Spleen (tissue), 7 donors: ENCODE measurements at regions not wholly inside any gene's neighbourhood (a gene's known extent, or its start where the extent isn't known, plus 50 kb on each side); places are given as distances from the start of the nearest gene placed in this dataset.

ENCODE experiments used
- POLR2A ChIP-seq, 3 donors: fragments of 450-650 bp; IDR thresholded peaks; one replicate each; pipeline ENCODE4 v1.5.1; 2017; ENCODE audit warnings: antibody characterized with exemption in 3 of 3, mild to moderate bottlenecking in 1 of 3
- POLR2AphosphoS5 ChIP-seq, 3 donors: sonication (generic); formaldehyde crosslinking; IDR thresholded peaks; one replicate each; pipeline ENCODE4 v1.5.1; 2017; ENCODE audit warnings: antibody characterized with exemption in 3 of 3
- TF ChIP-seq, protein P1 (sequence below), 11 experiments: fragments of 200-600 bp in 7 of 11; fragments of 450-650 bp in 4 of 11; sonication (generic) in 4 of 11; IDR thresholded peaks in 8 of 11; conservative IDR thresholded peaks in 3 of 11; 1 replicate in 7 of 11; 2 replicates in 4 of 11; pipeline versions ENCODE4 v1.4.0 to v1.8.0; 2016 to 2021; ENCODE audit warnings: antibody characterized with exemption in 11 of 11, inconsistent platforms in 4 of 11, mild to moderate bottlenecking in 1 of 11
- donor health status: DM: no; HTN: no; CAD: no; lungs with moderate emphysema.
- donor health status: DM: no; HTN: no; CAD: no.
- donor health status: DM: no; HTN: no; CAD: no.

DNA sequence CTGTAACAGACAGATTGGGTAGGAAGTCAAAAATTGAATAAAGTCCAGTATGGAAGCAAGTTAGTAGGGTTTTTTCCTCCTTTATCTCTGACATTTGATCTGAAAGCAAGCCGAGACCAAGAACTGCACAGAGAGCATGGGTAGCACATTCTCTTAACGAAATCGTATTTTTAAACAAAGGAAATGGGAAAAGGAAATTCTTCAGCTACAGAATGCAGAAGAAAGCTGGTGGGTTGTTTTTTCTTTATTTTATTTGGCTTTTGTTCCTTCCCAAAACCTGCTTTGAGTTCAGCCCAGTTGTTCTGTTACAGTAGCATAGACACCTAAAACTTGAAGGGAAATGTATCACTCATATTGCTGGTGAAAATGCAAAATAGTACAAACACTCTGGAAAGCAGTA is 397.0 kb downstream of the GBE1 start:
- TF ChIP-seq, protein P1, sequence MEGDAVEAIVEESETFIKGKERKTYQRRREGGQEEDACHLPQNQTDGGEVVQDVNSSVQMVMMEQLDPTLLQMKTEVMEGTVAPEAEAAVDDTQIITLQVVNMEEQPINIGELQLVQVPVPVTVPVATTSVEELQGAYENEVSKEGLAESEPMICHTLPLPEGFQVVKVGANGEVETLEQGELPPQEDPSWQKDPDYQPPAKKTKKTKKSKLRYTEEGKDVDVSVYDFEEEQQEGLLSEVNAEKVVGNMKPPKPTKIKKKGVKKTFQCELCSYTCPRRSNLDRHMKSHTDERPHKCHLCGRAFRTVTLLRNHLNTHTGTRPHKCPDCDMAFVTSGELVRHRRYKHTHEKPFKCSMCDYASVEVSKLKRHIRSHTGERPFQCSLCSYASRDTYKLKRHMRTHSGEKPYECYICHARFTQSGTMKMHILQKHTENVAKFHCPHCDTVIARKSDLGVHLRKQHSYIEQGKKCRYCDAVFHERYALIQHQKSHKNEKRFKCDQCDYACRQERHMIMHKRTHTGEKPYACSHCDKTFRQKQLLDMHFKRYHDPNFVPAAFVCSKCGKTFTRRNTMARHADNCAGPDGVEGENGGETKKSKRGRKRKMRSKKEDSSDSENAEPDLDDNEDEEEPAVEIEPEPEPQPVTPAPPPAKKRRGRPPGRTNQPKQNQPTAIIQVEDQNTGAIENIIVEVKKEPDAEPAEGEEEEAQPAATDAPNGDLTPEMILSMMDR (IDR thresholded peaks at IDR 0.05 in 8 of 11, conservative IDR thresholded peaks at IDR 0.05 in 3 of 11), result no peak
- no peak for TF ChIP-seq POLR2A (IDR thresholded peaks at IDR 0.05)
- no peak for TF ChIP-seq POLR2AphosphoS5 (IDR thresholded peaks at IDR 0.05)
